ENCODE measurements at regions not wholly inside any gene's neighbourhood (a gene's known extent, or its start where the extent isn't known, plus 50 kb on each side); places are given as distances from the start of the nearest gene placed in this dataset.

DNA sequence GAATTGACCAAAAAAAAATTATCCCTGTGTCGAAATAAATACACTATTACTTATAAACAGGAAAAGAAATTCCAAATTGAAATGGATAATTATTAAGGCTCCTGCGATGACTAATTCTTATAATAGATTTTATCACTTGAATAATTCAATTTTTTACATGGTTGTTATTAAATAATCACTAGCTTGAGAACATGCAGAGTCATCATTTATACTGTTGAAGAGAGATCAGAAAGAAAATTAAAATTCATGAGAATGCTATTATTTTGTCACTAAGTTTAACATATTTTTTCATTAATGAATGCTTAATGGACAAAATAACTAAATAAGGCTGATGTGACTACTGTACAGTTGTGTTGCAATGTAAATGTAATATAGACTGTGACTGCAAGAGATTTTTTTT, 1011.3 kb upstream of the C9orf72 start:
- ChIA-PET POLR2A (no interaction called here), RAD21 (ENCODE audit: low non-redundant PET in 1 of 2, low total read pairs in 2 of 2, uncharacterized antibody in 2 of 2, unreplicated experiment in 2 of 2) (no interaction called here), CTCF (no interaction called here)
- ATAC-seq (no peak), DNase-seq (ENCODE audit: low read depth, low spot score) (no peak)
- Histone ChIP-seq H2AFZ (ENCODE audit: low read depth, low read length, poor library complexity, severe bottlenecking) (no peak overlapping the region), H3K36me3 (ENCODE audit: control insufficient read depth in 1 of 2, insufficient read depth in 2 of 2, low read length in 2 of 2) (no peaks in the 10 kb centered on the region), H3K79me2 (ENCODE audit: insufficient read depth, low read length) (no peaks in the 10 kb centered on the region), H3K9ac (ENCODE audit: low read length) (no peak overlapping the region), H3K4me2 (ENCODE audit: low read length) (no peak overlapping the region), H3K9me2 (ENCODE audit: insufficient read depth) (no peaks in the 10 kb centered on the region), H3K9me3 (ENCODE audit: control insufficient read depth in 1 of 2, insufficient read depth in 1 of 2, low read depth in 1 of 2, low read length in 2 of 2) (peaks cover 0 to 4% of the 10 kb centered on the region in 2 experiments; a peak in 1 of 4 replicates), H3K27ac (ENCODE audit: low read depth, low read length) (no peak overlapping the region), H3K4me3 (replicated peaks in 1 of 2; ENCODE audit: low read depth in 1 of 2, low read length in 2 of 2) (no peak overlapping the region), H3K4me1 (ENCODE audit: control insufficient read depth in 1 of 2, insufficient read depth in 2 of 2, low read length in 2 of 2) (no peaks in the 10 kb centered on the region), H3K27me3 (ENCODE audit: insufficient read depth, low read length) (no peaks in the 10 kb centered on the region), H4K20me1 (ENCODE audit: insufficient read depth) (no peaks in the 10 kb centered on the region)
- TF ChIP-seq CBX3 (IDR thresholded peaks at IDR 0.05; ENCODE audit: low read depth) = no peak
- TF ChIP-seq ELF1 (IDR thresholded peaks at IDR 0.05; ENCODE audit: borderline replicate concordance, low read depth) = no peak
- no peak for TF ChIP-seq YY1 (IDR thresholded peaks at IDR 0.05; ENCODE audit: extremely low read depth, insufficient replicate concordance, low read depth, low read length)
- no peak for TF ChIP-seq CEBPB (IDR thresholded peaks at IDR 0.05; ENCODE audit: low read depth)
- TF ChIP-seq TCF7L2 (IDR thresholded peaks at IDR 0.05; ENCODE audit: borderline replicate concordance, extremely low read depth, insufficient read depth, insufficient read length) = no peak
- TF ChIP-seq, protein P1, sequence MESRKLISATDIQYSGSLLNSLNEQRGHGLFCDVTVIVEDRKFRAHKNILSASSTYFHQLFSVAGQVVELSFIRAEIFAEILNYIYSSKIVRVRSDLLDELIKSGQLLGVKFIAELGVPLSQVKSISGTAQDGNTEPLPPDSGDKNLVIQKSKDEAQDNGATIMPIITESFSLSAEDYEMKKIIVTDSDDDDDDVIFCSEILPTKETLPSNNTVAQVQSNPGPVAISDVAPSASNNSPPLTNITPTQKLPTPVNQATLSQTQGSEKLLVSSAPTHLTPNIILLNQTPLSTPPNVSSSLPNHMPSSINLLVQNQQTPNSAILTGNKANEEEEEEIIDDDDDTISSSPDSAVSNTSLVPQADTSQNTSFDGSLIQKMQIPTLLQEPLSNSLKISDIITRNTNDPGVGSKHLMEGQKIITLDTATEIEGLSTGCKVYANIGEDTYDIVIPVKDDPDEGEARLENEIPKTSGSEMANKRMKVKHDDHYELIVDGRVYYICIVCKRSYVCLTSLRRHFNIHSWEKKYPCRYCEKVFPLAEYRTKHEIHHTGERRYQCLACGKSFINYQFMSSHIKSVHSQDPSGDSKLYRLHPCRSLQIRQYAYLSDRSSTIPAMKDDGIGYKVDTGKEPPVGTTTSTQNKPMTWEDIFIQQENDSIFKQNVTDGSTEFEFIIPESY (IDR thresholded peaks at IDR 0.05; ENCODE audit: extremely low read depth, insufficient replicate concordance, low read length) = no peak
- TF ChIP-seq JUND (IDR thresholded peaks at IDR 0.05) = no peak
- TF ChIP-seq ZNF274 (IDR thresholded peaks at IDR 0.05; ENCODE audit: low read depth, low read length) = no peak
- no peak for TF ChIP-seq SIN3A (IDR thresholded peaks at IDR 0.05; ENCODE audit: low read depth)
- TF ChIP-seq SRF (IDR thresholded peaks at IDR 0.05; ENCODE audit: low read depth) = no peak
- TF ChIP-seq, protein P2, sequence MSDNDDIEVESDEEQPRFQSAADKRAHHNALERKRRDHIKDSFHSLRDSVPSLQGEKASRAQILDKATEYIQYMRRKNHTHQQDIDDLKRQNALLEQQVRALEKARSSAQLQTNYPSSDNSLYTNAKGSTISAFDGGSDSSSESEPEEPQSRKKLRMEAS (IDR thresholded peaks at IDR 0.05) = no peak
- TF ChIP-seq, protein P3, sequence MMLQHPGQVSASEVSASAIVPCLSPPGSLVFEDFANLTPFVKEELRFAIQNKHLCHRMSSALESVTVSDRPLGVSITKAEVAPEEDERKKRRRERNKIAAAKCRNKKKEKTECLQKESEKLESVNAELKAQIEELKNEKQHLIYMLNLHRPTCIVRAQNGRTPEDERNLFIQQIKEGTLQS (IDR thresholded peaks at IDR 0.05) = no peak
- TF ChIP-seq POLR2A (IDR thresholded peaks at IDR 0.05; ENCODE audit: borderline replicate concordance, extremely low read depth, insufficient read depth, insufficient read length) = no peak
- no peak for TF ChIP-seq FOSL1 (IDR thresholded peaks at IDR 0.05; ENCODE audit: low read depth)
- intact Hi-C loops (cut with micrococcal nuclease) = no loop called here
- BruUV-seq (replicated peaks) = no TSS peak
